Mammary epithelial cell (primary cell): ENCODE measurements at regions not wholly inside any gene's neighbourhood (a gene's known extent, or its start where the extent isn't known, plus 50 kb on each side); places are given as distances from the start of the nearest gene placed in this dataset.

ENCODE experiments used
- CTCF ChIP-seq, 2 donors: IDR thresholded peaks in 1 of 2; conservative IDR thresholded peaks in 1 of 2; 2 replicates each; pipeline ENCODE4 v1.5.1; 2011 to 2012; ENCODE audit warnings: inconsistent platforms in 2 of 2, low read length in 2 of 2, mild to moderate bottlenecking in 2 of 2, control low read depth in 1 of 2, low read depth in 1 of 2; ENCODE audit not compliant: insufficient read depth in 1 of 2; ENCODE audit errors: extremely low read depth in 1 of 2
- EZH2 ChIP-seq: IDR thresholded peaks from 2 replicates; pipeline ENCODE4 v1.6.1; 2012; ENCODE audit warnings: low read length, inconsistent platforms, borderline replicate concordance

DNA sequence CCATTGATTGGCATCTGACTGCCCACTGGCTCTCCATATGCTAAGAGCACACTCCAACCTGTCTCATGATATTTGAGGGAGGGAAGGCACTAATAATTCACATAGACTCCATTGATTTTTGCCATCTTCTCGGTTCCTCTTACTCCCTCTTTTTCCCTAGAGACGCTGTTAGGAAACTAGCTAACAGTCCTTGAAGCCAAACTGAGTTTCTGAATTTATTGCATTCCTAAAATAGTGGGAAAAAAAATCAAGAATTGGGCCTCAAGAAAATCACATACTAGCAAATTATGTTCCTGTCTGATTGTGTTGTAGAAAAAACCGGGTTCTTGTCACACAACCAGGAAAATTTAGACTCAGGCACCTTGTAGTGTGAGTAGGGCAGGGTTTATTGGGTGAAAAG lies 86.4 kb upstream of the SLC7A1 start:
- no peak for TF ChIP-seq EZH2
- no peak for TF ChIP-seq CTCF (conservative IDR thresholded peaks at IDR 0.05 in 1 of 2, IDR thresholded peaks at IDR 0.05 in 1 of 2; ENCODE audit: extremely low read depth in 1 of 2, insufficient read depth in 1 of 2, low read depth in 1 of 2, low read length in 2 of 2)
